GM12891 (cell line): ENCODE measurements at regions not wholly inside any gene's neighbourhood (a gene's known extent, or its start where the extent isn't known, plus 50 kb on each side); places are given as distances from the start of the nearest gene placed in this dataset.

Experiments used
- POLR2A ChIP-seq: IDR thresholded peaks from 2 replicates; pipeline ENCODE4 v1.6.1; 2011; ENCODE audit warnings: low read depth, low read length, control low read depth
- POLR2AphosphoS5 ChIP-seq: IDR thresholded peaks from 2 replicates; pipeline ENCODE4 v1.6.1; 2011; ENCODE audit warnings: low read depth, low read length, control low read depth
- TAF1 ChIP-seq: IDR thresholded peaks from 2 replicates; pipeline ENCODE4 v1.6.1; 2011; ENCODE audit warnings: low read depth, low read length, control low read depth

GRCh38 chr4:91916219-91916618 is 387.5 kb upstream of the GRID2 start:
- TF ChIP-seq POLR2A (no peak), TAF1 (no peak), POLR2AphosphoS5 (no peak)
